Neuronal stem cell (in vitro differentiated cells): ENCODE measurements at regions not wholly inside any gene's neighbourhood (a gene's known extent, or its start where the extent isn't known, plus 50 kb on each side); places are given as distances from the start of the nearest gene placed in this dataset.

Source experiments
- DNase-seq: peaks from one replicate; pipeline ENCODE4 v3.0.0-alpha.2; 2013; ENCODE audit warnings: low spot score
- H2AFZ ChIP-seq: one replicate; pipeline ENCODE4 v1.6.1; 2013; ENCODE audit warnings: mild to moderate bottlenecking, low read length, inconsistent platforms
- H2AK5ac ChIP-seq: 2 replicates; pipeline ENCODE4 v1.6.1; 2013; ENCODE audit warnings: low read depth, mild to moderate bottlenecking, inconsistent platforms, low read length, moderate library complexity, mixed read lengths
- H2BK120ac ChIP-seq: 2 replicates; pipeline ENCODE4 v1.6.1; 2013; ENCODE audit warnings: low read depth, mild to moderate bottlenecking, inconsistent platforms, low read length, moderate library complexity, mixed read lengths
- H2BK12ac ChIP-seq: one replicate; pipeline ENCODE4 v1.6.1; 2013; ENCODE audit warnings: low read length, inconsistent platforms
- H2BK15ac ChIP-seq: 2 replicates; pipeline ENCODE4 v1.6.1; 2013; ENCODE audit warnings: mild to moderate bottlenecking, low read length, inconsistent platforms, mixed read lengths
- H2BK5ac ChIP-seq: one replicate; pipeline ENCODE4 v1.6.1; 2013; ENCODE audit warnings: inconsistent platforms, mild to moderate bottlenecking, low read length, moderate library complexity
- H3K14ac ChIP-seq: one replicate; pipeline ENCODE4 v1.6.1; 2013; ENCODE audit warnings: low read length, inconsistent platforms
- H3K18ac ChIP-seq: 2 replicates; pipeline ENCODE4 v1.6.1; 2013; ENCODE audit warnings: low read length, inconsistent platforms
- H3K23ac ChIP-seq: 2 replicates; pipeline ENCODE4 v1.6.1; 2013; ENCODE audit warnings: low read depth, mild to moderate bottlenecking, mixed read lengths, low read length, inconsistent platforms; ENCODE audit not compliant: poor library complexity
- H3K27ac ChIP-seq: replicated peaks from 3 replicates; pipeline ENCODE4 v1.5.1; 2013; ENCODE audit warnings: low read length, inconsistent platforms
- H3K27me3 ChIP-seq, 3 experiments: 2 replicates each; pipeline ENCODE4 v1.6.1; 2013; ENCODE audit warnings: low read length in 3 of 3, mild to moderate bottlenecking in 2 of 3, inconsistent platforms in 1 of 3, low read depth in 1 of 3, mixed read lengths in 1 of 3, moderate library complexity in 1 of 3; ENCODE audit not compliant: control insufficient read depth in 3 of 3, insufficient read depth in 3 of 3
- H3K36me3 ChIP-seq, 2 donors: replicated peaks in 1 of 2; 2 replicates each; pipeline ENCODE4 v1.6.1; 2013; ENCODE audit warnings: low read length in 2 of 2; ENCODE audit not compliant: control insufficient read depth in 2 of 2, insufficient read depth in 2 of 2
- H3K4ac ChIP-seq: 2 replicates; pipeline ENCODE4 v1.6.1; 2013; ENCODE audit warnings: inconsistent platforms, mild to moderate bottlenecking, low read length, moderate library complexity
- H3K4me1 ChIP-seq, 2 donors: 1 replicate in 1 of 2; 2 replicates in 1 of 2; pipeline ENCODE4 v1.6.1; 2013; ENCODE audit warnings: low read length in 2 of 2, low read depth in 1 of 2; ENCODE audit not compliant: control insufficient read depth in 2 of 2, insufficient read depth in 1 of 2
- H3K4me2 ChIP-seq: one replicate; pipeline ENCODE4 v1.6.1; 2013; ENCODE audit warnings: mild to moderate bottlenecking, low read length, inconsistent platforms; ENCODE audit not compliant: insufficient read depth, poor library complexity, severe bottlenecking
- H3K4me3 ChIP-seq, 2 donors: 2 replicates each; pipeline ENCODE4 v1.5.1; 2013; ENCODE audit warnings: low read length in 2 of 2, mild to moderate bottlenecking in 2 of 2, inconsistent platforms in 1 of 2, moderate library complexity in 1 of 2
- H3K79me1 ChIP-seq: one replicate; pipeline ENCODE4 v1.6.1; 2013; ENCODE audit warnings: low read depth, mild to moderate bottlenecking, inconsistent platforms, low read length, moderate library complexity
- H3K9ac ChIP-seq: one replicate; pipeline ENCODE4 v1.6.1; 2013; ENCODE audit warnings: mild to moderate bottlenecking, low read depth, low read length, inconsistent platforms; ENCODE audit not compliant: poor library complexity
- H3K9me3 ChIP-seq, 2 donors: replicated peaks in 1 of 2; 2 replicates each; pipeline versions ENCODE3 to v1.6.1; 2013; ENCODE audit warnings: low read length in 2 of 2, mild to moderate bottlenecking in 2 of 2, inconsistent platforms in 1 of 2, low read depth in 1 of 2, mixed read lengths in 1 of 2, moderate library complexity in 1 of 2; ENCODE audit not compliant: control insufficient read depth in 2 of 2, insufficient read depth in 1 of 2
- H4K8ac ChIP-seq: one replicate; pipeline ENCODE4 v1.6.1; 2013; ENCODE audit warnings: low read depth, mild to moderate bottlenecking, inconsistent platforms, low read length, moderate library complexity
- H4K91ac ChIP-seq: one replicate; pipeline ENCODE4 v1.6.1; 2013; ENCODE audit warnings: low read length, low read depth, mild to moderate bottlenecking, inconsistent platforms; ENCODE audit not compliant: poor library complexity
- WGBS, 2 donors: extraction: QIAGEN DNeasy Blood & Tissue Kit; methylation state at CpG; one replicate each; pipeline ENCODE4 v1.1.7; 2013; ENCODE audit warnings: missing lambda C conversion rate in 2 of 2, mixed read lengths in 1 of 2; ENCODE audit not compliant: insufficient read length in 2 of 2, insufficient replicate concordance in 1 of 2; ENCODE audit errors: extremely low coverage in 2 of 2; 5-methylcytosine and 5-hydroxymethylcytosine counted together

DNA sequence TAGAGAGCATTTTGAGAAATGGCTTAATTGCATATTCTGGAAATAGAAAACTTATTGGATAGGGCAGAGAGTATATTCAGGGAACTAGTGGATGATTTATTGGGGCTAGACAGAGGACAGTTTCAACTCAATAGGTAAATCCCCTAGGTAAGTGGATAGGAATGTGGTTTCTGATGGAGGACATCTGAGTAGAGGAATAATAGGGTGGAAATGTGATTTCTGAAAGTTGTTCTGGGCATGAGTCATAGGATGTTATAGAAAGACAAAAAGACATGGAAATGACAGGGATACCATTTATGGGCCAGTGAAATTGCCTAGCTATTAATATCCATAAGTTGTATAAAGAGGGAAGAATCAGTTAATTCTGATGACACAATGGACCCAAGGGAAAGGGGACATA is 563.3 kb upstream of the GOLIM4 start:
- Histone ChIP-seq H4K91ac (no peak overlapping the region), H2BK120ac (no peak overlapping the region), H3K79me1 (no peaks in the 10 kb centered on the region), H3K14ac (no peak overlapping the region), H2AFZ (no peak overlapping the region), H2BK5ac (no peak overlapping the region), H3K27ac (no peak overlapping the region), H3K4ac (no peak overlapping the region), H3K27me3 (no peaks in the 10 kb centered on the region), H2BK15ac (no peak overlapping the region), H3K9me3 (peaks cover 0 to 14% of the 10 kb centered on the region in 2 donors), H3K23ac (no peak overlapping the region), H3K4me1 (no peaks in the 10 kb centered on the region), H3K9ac (no peak overlapping the region), H3K18ac (no peak overlapping the region), H3K4me3 (no peak overlapping the region), H2AK5ac (no peak overlapping the region), H2BK12ac (no peak overlapping the region), H4K8ac (no peak overlapping the region), H3K36me3 (peaks cover 0 to 2% of the 10 kb centered on the region in 2 donors), H3K4me2 (no peak overlapping the region)
- no peak for DNase-seq

GRCh38 chr3:168655611-168656010 is 559.9 kb upstream of the GOLIM4 start:
- Histone ChIP-seq H4K91ac (no peak overlapping the region), H3K27me3 (no peaks in the 10 kb centered on the region), H3K14ac (no peak overlapping the region), H3K4ac (no peak overlapping the region), H3K4me3 (no peak overlapping the region), H2AK5ac (no peak overlapping the region), H3K9me3 (peaks cover 0 to 8% of the 10 kb centered on the region in 2 donors), H3K4me2 (no peak overlapping the region), H3K27ac (no peak overlapping the region), H2BK5ac (no peak overlapping the region), H3K79me1 (no peaks in the 10 kb centered on the region), H2BK12ac (no peak overlapping the region), H3K23ac (no peak overlapping the region), H4K8ac (no peak overlapping the region), H3K18ac (no peak overlapping the region), H3K9ac (no peak overlapping the region), H2AFZ (no peak overlapping the region), H2BK120ac (no peak overlapping the region), H3K36me3 (peaks cover 0 to 2% of the 10 kb centered on the region in 2 donors), H3K4me1 (peaks cover 0 to 2% of the 10 kb centered on the region in 2 donors), H2BK15ac (no peak overlapping the region)
- no CpG with 5 or more reads among the region's 1 CpG for WGBS, 2 donors
- DNase-seq = no peak

- no peak overlapping the region for H2AK5ac ChIP-seq
- WGBS, 2 donors = no CpG with 5 or more reads among the region's 2 CpGs
- H3K9me3 ChIP-seq = peaks cover 0 to 8% of the 10 kb centered on the region in 2 donors
- no peak overlapping the region for H3K9ac ChIP-seq
- no peak overlapping the region for H3K4ac ChIP-seq
- H2BK15ac ChIP-seq = no peak overlapping the region
- no peak overlapping the region for H4K8ac ChIP-seq
- H2AFZ ChIP-seq = no peak overlapping the region
- no peaks in the 10 kb centered on the region for H3K79me1 ChIP-seq
- H3K4me1 ChIP-seq = peaks cover 0 to 2% of the 10 kb centered on the region in 2 donors
- no peak overlapping the region for H3K23ac ChIP-seq
- H3K27ac ChIP-seq = no peak overlapping the region
- H3K27me3 ChIP-seq = no peaks in the 10 kb centered on the region
- no peak overlapping the region for H4K91ac ChIP-seq
- no peak overlapping the region for H2BK5ac ChIP-seq
- no peak overlapping the region for H2BK120ac ChIP-seq
- peaks cover 0 to 2% of the 10 kb centered on the region in 2 donors for H3K36me3 ChIP-seq
- no peak for DNase-seq
- no peak overlapping the region for H2BK12ac ChIP-seq
- H3K18ac ChIP-seq = no peak overlapping the region
- H3K4me2 ChIP-seq = no peak overlapping the region
- no peak overlapping the region for H3K4me3 ChIP-seq
- H3K14ac ChIP-seq = no peak overlapping the region
These were observed 559.0 kb upstream of the GOLIM4 start for GRCh38 chr3:168654700-168655099.

- H2BK120ac ChIP-seq = no peak overlapping the region
- H3K36me3 ChIP-seq = peaks cover 0 to 8% of the 10 kb centered on the region in 2 donors
- no peak overlapping the region for H2AK5ac ChIP-seq
- H3K27me3 ChIP-seq = no peaks in the 10 kb centered on the region
- no peak overlapping the region for H2BK15ac ChIP-seq
- no peak overlapping the region for H2AFZ ChIP-seq
- no peak overlapping the region for H3K27ac ChIP-seq
- peaks cover 0 to 8% of the 10 kb centered on the region in 2 donors for H3K9me3 ChIP-seq
- H4K8ac ChIP-seq = no peak overlapping the region
- no CpG with 5 or more reads among the region's 1 CpG for WGBS, 2 donors
- H3K23ac ChIP-seq = no peak overlapping the region
- H3K79me1 ChIP-seq = no peaks in the 10 kb centered on the region
- DNase-seq = no peak
- H3K9ac ChIP-seq = no peak overlapping the region
- peaks cover 0 to 2% of the 10 kb centered on the region in 2 donors for H3K4me1 ChIP-seq
- no peak overlapping the region for H3K4ac ChIP-seq
- no peak overlapping the region for H3K4me2 ChIP-seq
- no peak overlapping the region for H3K4me3 ChIP-seq
- no peak overlapping the region for H3K14ac ChIP-seq
- H4K91ac ChIP-seq = no peak overlapping the region
- H2BK5ac ChIP-seq = no peak overlapping the region
- no peak overlapping the region for H3K18ac ChIP-seq
- H2BK12ac ChIP-seq = no peak overlapping the region
These were observed 557.5 kb upstream of the GOLIM4 start for GRCh38 chr3:168653255-168653654.
